Fibroblast of the aortic adventitia (primary cell): ENCODE measurements at regions not wholly inside any gene's neighbourhood (a gene's known extent, or its start where the extent isn't known, plus 50 kb on each side); places are given as distances from the start of the nearest gene placed in this dataset.
"Not testable (repeated sequence)": the region's sequence is repeated elsewhere in the genome, so short reads cannot be mapped to it uniquely, and the experiment has no call there.

Source experiments
- DNase-seq: peaks from one replicate; pipeline ENCODE4 v3.0.0-alpha.2; 2010; ENCODE audit warnings: low read depth
- H3K4me3 ChIP-seq: 2 replicates; pipeline ENCODE4 v1.5.1; 2011; ENCODE audit warnings: low read depth, mild to moderate bottlenecking, control low read depth, low read length, moderate library complexity
- TF ChIP-seq, protein P1 (sequence below): IDR thresholded peaks from 2 replicates; pipeline ENCODE4 v1.5.1; 2011; ENCODE audit warnings: mild to moderate bottlenecking, low read length, control low read depth, inconsistent platforms; ENCODE audit not compliant: insufficient read depth

DNA sequence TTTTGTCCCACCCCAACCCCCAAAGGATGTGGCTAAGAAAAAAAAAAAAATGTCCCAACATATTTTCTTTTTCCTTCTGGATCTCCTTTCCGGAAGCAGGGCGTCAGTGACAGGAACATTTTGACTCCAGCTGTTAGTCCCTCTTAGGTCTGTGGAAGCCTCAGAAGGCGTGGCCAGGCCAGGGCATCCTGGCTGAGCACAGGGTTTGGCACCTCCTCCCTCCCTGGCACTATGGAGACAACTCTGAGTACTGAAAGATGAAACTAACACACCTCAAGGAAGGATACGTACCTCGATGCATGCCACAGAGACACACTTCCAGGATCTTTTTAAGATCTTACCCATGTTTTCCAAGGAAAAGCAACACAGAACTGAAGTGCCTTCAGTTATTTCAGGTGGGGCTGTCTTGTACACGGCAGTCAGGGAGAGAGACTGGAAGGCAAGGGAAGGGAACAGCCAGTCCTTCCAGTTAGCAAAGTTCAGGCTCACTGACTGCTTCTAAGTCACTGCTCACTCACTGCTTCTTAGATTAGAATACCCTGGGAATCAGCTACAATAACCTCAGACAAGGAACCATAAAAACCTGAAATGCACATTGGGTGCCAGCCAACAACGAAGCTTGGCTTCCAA lies 406.9 kb upstream of the NPAP1 start:
- H3K4me3 ChIP-seq, result not testable (repeated sequence)

DNA sequence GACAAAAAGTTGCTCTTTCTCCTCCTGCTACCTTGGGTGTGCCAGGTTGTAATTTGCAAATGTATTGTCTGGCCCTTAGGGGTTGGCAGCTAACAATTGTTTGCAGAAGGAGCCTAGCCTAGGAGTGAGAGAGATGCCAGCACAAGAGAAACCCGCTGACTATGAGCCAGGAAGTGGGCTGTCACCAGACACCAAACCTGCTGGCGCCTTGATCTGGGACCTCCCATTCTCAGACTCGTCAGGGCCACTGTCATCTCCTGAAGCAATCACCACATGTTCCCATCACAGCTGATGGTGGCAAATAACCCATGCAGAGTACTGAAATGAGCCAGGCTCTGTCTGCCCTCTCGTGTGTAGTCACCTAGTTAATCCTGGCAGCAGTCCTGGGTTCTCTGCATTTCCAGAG lies 406.4 kb upstream of the NPAP1 start:
- no peak for DNase-seq
- TF ChIP-seq, protein P1, sequence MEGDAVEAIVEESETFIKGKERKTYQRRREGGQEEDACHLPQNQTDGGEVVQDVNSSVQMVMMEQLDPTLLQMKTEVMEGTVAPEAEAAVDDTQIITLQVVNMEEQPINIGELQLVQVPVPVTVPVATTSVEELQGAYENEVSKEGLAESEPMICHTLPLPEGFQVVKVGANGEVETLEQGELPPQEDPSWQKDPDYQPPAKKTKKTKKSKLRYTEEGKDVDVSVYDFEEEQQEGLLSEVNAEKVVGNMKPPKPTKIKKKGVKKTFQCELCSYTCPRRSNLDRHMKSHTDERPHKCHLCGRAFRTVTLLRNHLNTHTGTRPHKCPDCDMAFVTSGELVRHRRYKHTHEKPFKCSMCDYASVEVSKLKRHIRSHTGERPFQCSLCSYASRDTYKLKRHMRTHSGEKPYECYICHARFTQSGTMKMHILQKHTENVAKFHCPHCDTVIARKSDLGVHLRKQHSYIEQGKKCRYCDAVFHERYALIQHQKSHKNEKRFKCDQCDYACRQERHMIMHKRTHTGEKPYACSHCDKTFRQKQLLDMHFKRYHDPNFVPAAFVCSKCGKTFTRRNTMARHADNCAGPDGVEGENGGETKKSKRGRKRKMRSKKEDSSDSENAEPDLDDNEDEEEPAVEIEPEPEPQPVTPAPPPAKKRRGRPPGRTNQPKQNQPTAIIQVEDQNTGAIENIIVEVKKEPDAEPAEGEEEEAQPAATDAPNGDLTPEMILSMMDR, result no peak
- no peak overlapping the region for H3K4me3 ChIP-seq

More for the DNA sequence above, 406.9 kb upstream of the NPAP1 start:
- not testable (repeated sequence) for DNase-seq

DNA sequence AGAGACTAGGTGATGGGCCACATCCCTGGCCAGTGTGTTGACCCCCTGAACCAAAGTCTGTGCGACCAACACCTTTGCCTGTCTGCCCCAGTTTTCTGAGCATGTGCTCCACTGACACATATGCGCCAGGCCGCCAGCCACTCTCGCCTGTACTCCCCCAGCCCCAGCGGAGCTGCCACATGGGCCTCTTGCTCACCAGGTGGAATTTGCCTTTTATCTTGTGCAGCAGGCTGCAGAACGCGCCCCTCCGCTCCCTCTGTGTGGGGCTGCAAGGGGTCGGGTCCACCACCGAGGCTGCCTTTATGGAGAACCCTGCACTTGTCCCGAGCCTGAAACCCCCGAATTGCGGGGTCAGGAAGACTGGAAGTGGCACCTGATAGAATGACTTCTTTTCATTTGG lies 405.7 kb upstream of the NPAP1 start:
- no peak overlapping the region for H3K4me3 ChIP-seq

DNA sequence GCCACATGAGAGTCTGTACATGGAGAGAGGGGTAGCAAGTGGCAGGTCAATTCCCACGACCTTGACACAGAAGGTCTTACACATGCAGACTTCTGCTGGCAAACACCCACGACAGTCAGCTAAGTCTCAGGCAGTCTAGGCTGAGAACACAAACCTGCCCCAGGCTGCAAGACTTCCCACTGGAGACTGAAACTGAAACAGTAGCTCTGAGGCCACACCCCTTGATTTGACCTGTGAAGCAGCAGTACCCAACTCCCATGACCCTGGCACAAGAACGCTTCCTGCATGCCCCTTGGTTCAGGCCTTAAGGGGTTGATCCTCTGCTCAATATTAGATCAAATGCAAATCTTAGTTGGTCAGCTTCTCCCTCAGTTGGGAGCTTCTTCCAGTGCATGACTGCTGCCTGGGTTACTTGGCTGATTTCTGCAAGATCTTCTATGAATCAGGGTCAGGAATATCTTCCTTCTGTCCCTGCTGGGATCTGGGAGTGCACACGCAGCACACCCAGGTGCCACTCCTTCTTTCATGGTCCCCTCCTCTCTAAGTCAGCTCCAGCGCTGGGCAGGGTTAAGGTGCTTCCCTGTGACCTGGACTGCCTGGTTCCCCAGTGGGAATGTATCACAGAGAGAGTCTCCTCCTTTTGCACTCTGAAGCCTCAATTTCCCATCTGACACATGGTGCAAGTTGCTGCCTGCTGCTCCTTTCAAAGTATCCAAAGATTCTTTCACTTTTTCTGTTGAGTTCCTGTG lies 403.9 kb upstream of the NPAP1 start:
- not testable (repeated sequence) for DNase-seq, H3K4me3 ChIP-seq

More for the DNA sequence above, 405.7 kb upstream of the NPAP1 start:
- DNase-seq, result no peak
- TF ChIP-seq, protein P1, result no peak

DNA sequence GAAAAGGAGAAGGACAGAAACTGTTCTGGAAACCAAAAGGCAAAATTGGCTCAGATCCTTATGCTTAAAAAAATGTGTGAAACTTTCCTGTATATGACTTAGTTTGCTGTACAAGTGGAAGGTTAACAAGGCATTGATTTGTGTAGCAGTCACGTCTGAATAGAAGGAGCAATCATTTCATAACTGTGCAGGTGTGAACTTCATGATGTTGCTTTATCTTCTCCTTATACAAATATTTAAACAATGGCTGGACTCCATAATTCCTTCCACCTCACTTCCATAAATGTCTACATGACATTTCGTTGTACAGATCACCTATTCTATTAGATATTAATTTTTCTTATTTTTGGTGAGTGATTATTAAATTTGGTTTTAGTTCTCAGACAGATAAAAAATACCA lies 382.7 kb upstream of the NPAP1 start:
- no peak for DNase-seq
- TF ChIP-seq, protein P1, result no peak
- no peak overlapping the region for H3K4me3 ChIP-seq

DNA sequence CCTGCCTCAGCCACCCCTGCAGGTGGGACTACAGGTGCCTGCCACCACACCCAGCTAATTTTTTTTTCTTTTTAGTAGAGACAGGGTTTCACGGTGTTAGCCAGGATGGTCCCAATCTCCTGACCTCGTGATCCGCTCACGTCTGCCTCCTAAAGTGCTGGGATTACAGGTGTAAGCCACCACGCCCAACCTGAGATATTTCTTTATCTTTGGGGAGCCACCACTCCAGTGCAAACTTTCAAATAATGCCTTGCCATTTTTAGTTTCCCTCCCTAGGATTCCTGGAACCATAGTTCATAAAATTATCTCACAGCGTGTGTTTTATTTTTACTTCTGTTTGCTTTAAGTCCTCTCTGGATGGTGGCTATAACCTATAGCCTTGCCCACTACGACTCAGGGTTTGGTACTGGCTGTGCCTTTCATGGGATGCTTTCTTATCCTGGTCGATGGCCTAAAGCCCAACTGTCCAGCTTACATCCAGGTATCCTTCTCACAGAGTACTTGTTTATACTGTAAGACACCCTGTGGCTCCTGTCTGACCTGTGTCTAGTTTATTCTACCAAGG lies 374.7 kb upstream of the NPAP1 start:
- H3K4me3 ChIP-seq, DNase-seq: not testable (repeated sequence)

DNA sequence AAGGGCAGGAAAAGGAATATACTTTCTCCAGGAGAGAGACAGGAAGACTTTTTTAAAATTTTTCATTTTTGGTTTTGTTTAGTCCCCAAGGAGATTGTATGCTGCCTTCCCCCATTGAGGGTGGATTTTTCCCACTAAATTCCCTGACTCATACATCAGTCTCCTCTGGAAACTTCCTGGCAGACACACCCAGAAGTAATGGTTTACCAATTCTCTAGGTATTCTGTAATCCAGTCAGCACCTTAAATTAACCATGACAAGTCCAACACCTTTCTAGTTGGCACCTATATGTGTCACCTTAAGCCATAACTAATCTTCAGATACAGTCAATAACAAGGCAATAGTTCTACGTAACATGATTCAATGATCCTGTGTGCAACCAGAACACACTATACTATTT lies 373.6 kb upstream of the NPAP1 start:
- H3K4me3 ChIP-seq, DNase-seq: not testable (repeated sequence)

DNA sequence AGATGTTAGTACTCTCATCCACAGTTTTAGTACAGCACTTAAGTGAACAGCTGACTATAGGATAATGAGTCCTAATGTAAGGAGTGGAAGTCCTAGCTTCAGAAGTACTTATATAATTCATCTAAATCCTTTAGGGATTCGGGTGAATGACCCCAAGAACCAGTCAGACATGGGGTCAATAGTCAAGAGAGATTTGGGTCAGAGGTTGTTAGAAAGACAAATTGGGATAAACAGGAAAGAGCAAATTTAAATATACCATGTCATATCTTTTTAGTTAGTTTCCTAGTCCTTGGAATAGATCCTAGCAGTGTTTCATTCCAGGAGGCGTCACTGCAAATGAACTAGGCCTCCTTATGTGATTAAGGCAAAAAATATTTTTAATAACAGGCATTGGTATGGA lies 370.8 kb upstream of the NPAP1 start:
- not testable (repeated sequence) for H3K4me3 ChIP-seq, DNase-seq

DNA sequence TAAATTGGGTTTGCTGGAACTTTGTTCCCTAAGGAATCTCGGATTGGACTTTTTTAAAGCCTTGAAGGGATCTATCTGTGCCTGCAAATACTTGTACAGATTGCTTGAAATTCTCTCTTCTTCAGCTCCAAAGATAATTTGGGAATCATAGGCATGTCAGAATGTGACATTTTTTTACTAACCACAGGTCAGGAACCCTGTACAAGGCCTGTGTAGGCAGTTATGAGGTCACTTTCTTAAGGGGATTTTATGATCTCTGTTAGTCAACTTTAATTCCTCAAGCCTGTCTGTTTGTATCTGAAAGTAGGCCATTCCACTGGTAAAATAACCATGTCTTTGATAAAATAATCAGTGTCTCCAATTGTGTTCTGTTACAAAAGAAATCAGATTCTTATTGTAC lies 369.9 kb upstream of the NPAP1 start:
- DNase-seq, H3K4me3 ChIP-seq: not testable (repeated sequence)

DNA sequence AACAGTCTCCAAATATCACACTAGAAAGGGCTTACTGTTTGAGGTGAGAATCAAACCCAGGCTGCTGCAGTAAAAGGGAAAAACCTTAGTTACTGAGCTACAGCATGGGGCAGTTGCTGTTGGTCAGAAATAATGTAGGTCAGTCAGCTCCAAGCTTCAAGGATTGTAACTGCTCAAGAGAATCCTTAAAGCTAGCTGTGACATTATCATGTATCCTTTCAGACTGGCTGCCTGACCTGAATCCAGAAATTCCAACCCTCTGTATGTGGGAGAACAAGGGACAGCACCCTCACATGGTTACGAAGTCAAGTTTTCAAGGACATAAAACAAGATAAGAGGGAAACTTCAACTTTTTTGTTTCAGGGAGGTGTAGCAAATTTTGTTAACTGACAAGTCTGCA lies 365.9 kb upstream of the NPAP1 start:
- not testable (repeated sequence) for H3K4me3 ChIP-seq, DNase-seq

DNA sequence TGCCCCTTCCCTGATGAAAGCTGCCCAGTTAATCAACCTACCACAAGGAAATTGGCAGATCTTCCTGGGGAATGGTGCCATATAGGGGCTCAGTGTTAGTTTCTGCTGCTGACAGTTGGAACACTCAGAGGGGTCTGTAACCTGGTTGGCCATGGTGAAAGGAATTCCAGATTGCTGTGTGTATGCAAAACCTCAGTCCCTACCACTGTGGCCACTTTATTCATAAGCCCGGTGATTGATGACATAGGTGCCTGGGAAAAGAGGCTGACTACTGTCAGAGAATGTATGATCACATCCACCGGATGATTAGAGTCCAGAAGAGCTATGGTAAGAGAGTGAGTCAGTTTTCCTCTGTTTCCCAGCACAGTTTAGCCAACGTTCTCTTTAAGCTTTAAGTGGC lies 363.9 kb upstream of the NPAP1 start:
- H3K4me3 ChIP-seq, DNase-seq: not testable (repeated sequence)

DNA sequence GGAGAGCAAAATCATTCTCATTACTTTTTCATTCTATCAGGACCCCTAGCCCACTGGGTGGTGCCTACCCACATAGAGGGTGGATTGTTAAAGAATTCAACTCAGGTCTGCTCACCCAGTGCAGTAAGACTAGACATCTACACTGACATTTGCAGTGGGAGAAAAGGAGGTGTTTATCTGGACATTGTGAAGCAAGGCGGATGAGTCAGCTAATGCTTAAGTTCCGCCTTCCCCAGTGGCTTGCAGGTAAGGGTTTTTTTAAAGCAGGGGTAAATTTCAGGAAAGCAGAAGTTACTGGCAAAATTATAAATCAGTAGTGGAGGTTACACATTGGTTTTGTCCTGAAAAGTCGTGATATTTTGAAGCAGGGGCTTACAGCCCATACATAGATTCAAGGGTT lies 359.2 kb upstream of the NPAP1 start:
- DNase-seq, H3K4me3 ChIP-seq: not testable (repeated sequence)
